GM19463 (cell line): ENCODE measurements at regions not wholly inside any gene's neighbourhood (a gene's known extent, or its start where the extent isn't known, plus 50 kb on each side); places are given as distances from the start of the nearest gene placed in this dataset.
"Not testable (repeated sequence)": the region's sequence is repeated elsewhere in the genome, so short reads cannot be mapped to it uniquely, and the experiment has no call there.

Source experiments
- ATAC-seq: cut with Tn5 transposase; IDR thresholded peaks from one replicate; pipeline ENCODE4 v1.9.1; 2021; ENCODE audit warnings: mild to moderate bottlenecking, moderate library complexity; ENCODE audit not compliant: unreplicated experiment

GRCh38 chr6:159594750-159595117 lies 98.3 kb downstream of the SOD2 start:
- no peak for ATAC-seq

- ATAC-seq: no peak
These were observed 98.8 kb downstream of the SOD2 start for GRCh38 chr6:159594106-159594749.

- no peak for ATAC-seq
These were observed 102.2 kb downstream of the SOD2 start for GRCh38 chr6:159590835-159591234.

- ATAC-seq: no peak
These were observed 106.4 kb downstream of the SOD2 start for GRCh38 chr6:159586684-159587083.

GRCh38 chr6:159582736-159583135 lies 110.3 kb downstream of the SOD2 start:
- no peak for ATAC-seq

GRCh38 chr6:159578629-159579028 lies 114.4 kb downstream of the SOD2 start:
- ATAC-seq: no peak

- no peak for ATAC-seq
These were observed 115.5 kb downstream of the SOD2 start for GRCh38 chr6:159577564-159577963.

- ATAC-seq: no peak
These were observed 120.5 kb downstream of the SOD2 start for GRCh38 chr6:159572439-159573110.

- no peak for ATAC-seq
These were observed 127.8 kb downstream of the SOD2 start for GRCh38 chr6:159565181-159565710.

GRCh38 chr6:159564456-159564855 lies 128.6 kb downstream of the SOD2 start:
- ATAC-seq: no peak

GRCh38 chr6:159557031-159557430 lies 136.0 kb downstream of the SOD2 start:
- no peak for ATAC-seq

- ATAC-seq: no peak
These were observed 137.8 kb downstream of the SOD2 start for GRCh38 chr6:159555082-159555875.

- ATAC-seq: no peak
These were observed 151.7 kb downstream of the SOD2 start for GRCh38 chr6:159541296-159541695.

- ATAC-seq: no peak
These were observed 152.2 kb downstream of the SOD2 start for GRCh38 chr6:159540883-159541282.

- ATAC-seq: no peak
These were observed 152.9 kb downstream of the SOD2 start for GRCh38 chr6:159540152-159540551.

GRCh38 chr6:159538031-159538430 lies 155.0 kb downstream of the SOD2 start:
- ATAC-seq: not testable (repeated sequence)

GRCh38 chr6:159535656-159536350 lies 157.2 kb downstream of the SOD2 start:
- no peak for ATAC-seq

GRCh38 chr6:159533568-159533967 lies 159.5 kb downstream of the SOD2 start:
- ATAC-seq: no peak

GRCh38 chr6:159533016-159533415 lies 160.0 kb downstream of the SOD2 start:
- ATAC-seq: no peak

- ATAC-seq: no peak
These were observed 160.9 kb downstream of the SOD2 start for GRCh38 chr6:159532155-159532554.

- no peak for ATAC-seq
These were observed 163.1 kb downstream of the SOD2 start for GRCh38 chr6:159529934-159530333.
